PC-3 (cell line): ENCODE measurements at regions not wholly inside any gene's neighbourhood (a gene's known extent, or its start where the extent isn't known, plus 50 kb on each side); places are given as distances from the start of the nearest gene placed in this dataset.

ENCODE experiments used
- ATAC-seq: fragments of 200-7000 bp; cut with Tn5 transposase; 2 replicates; pipeline ENCODE4 v1.9.1; 2020; ENCODE audit warnings: mild to moderate bottlenecking, moderate library complexity
- BruUV-seq: library from RNA; stranded (reverse); fragments of 400-500 nt; replicated peaks from 2 replicates; lab custom pipeline; 2021; lab: Mats Ljungman, UMichigan
- CTCF ChIA-PET: fragments of 300-600 bp; sonication (Branson Sonifier 250); formaldehyde crosslinking; loops from one replicate; lab custom pipeline; 2022; ENCODE audit warnings: antibody characterized with exemption; lab: Charles Lee
- POLR2A ChIA-PET: fragments of 300-600 bp; sonication (Branson Sonifier 250); formaldehyde crosslinking; loops from one replicate; lab custom pipeline; 2022; ENCODE audit warnings: antibody characterized with exemption; ENCODE audit not compliant: unreplicated experiment; lab: Charles Lee
- DNase-seq: peaks from one replicate; pipeline ENCODE4 v3.0.0-alpha.2; 2015
- H2AFZ ChIP-seq: fragments of 300-600 bp; sonication (generic); 2 replicates; pipeline ENCODE4 v1.6.0; 2016; ENCODE audit warnings: antibody characterized with exemption, low read length
- H3F3A ChIP-seq: fragments of 300-600 bp; sonication (generic); one replicate; pipeline ENCODE4 v1.6.0; 2017; ENCODE audit warnings: antibody characterized with exemption, low read length, control low read depth, mild to moderate bottlenecking; ENCODE audit not compliant: unreplicated experiment
- H3K27ac ChIP-seq: fragments of 300-600 bp; sonication (generic); 2 replicates; pipeline ENCODE4 v1.5.1; 2016; ENCODE audit warnings: mild to moderate bottlenecking, low read length
- H3K27me3 ChIP-seq: fragments of 300-600 bp; sonication (generic); 2 replicates; pipeline ENCODE4 v1.6.1; 2016; ENCODE audit warnings: low read length, mixed read lengths
- H3K36me3 ChIP-seq: fragments of 300-600 bp; sonication (generic); 2 replicates; pipeline ENCODE4 v1.6.1; 2016; ENCODE audit warnings: low read depth, mixed run types, low read length, mixed read lengths
- H3K4me1 ChIP-seq: fragments of 300-600 bp; sonication (generic); 2 replicates; pipeline ENCODE4 v1.5.1; 2016; ENCODE audit warnings: low read length; ENCODE audit not compliant: insufficient read depth
- H3K4me2 ChIP-seq: fragments of 300-600 bp; sonication (generic); 2 replicates; pipeline ENCODE4 v1.6.0; 2016; ENCODE audit warnings: low read length
- H3K4me3 ChIP-seq: fragments of 300-600 bp; sonication (generic); 2 replicates; pipeline ENCODE4 v1.5.1; 2016; ENCODE audit warnings: mild to moderate bottlenecking, low read length, mixed read lengths
- H3K79me2 ChIP-seq: fragments of 300-600 bp; sonication (generic); 2 replicates; pipeline ENCODE4 v1.6.1; 2017; ENCODE audit warnings: low read length, mixed read lengths
- H3K9ac ChIP-seq: fragments of 300-600 bp; sonication (generic); 2 replicates; pipeline ENCODE4 v1.6.0; 2016; ENCODE audit warnings: mild to moderate bottlenecking, low read length
- H3K9me2 ChIP-seq: fragments of 300-600 bp; sonication (generic); replicated peaks from 2 replicates; pipeline ENCODE4 v1.6.1; 2016; ENCODE audit warnings: mixed run types, low read length, mixed read lengths
- H3K9me3 ChIP-seq: fragments of 300-600 bp; sonication (generic); 2 replicates; pipeline ENCODE4 v1.6.1; 2016; ENCODE audit warnings: low read length, mixed read lengths
- H4K20me1 ChIP-seq: fragments of 300-600 bp; sonication (generic); 2 replicates; pipeline ENCODE4 v1.6.1; 2016; ENCODE audit warnings: low read length, mixed read lengths
- CTCF ChIP-seq: fragments of 300-600 bp; sonication (generic); conservative IDR thresholded peaks from 2 replicates; pipeline ENCODE4 v1.5.1; 2017; ENCODE audit warnings: antibody characterized with exemption, low read depth, mild to moderate bottlenecking, low read length
- EZH2 ChIP-seq: fragments of 300-600 bp; sonication (generic); IDR thresholded peaks from one replicate; pipeline ENCODE4 v1.6.1; 2017; ENCODE audit warnings: antibody characterized with exemption, mild to moderate bottlenecking, low read length; ENCODE audit not compliant: unreplicated experiment
- EZH2phosphoT487 ChIP-seq: fragments of 300-600 bp; sonication (generic); IDR thresholded peaks from 2 replicates; pipeline ENCODE4 v1.6.1; 2018; ENCODE audit warnings: mild to moderate bottlenecking, antibody characterized with exemption, low read length, borderline replicate concordance
- intact Hi-C: fragments of 100-400 bp; cut with micrococcal nuclease; formaldehyde crosslinking; loops from 2 replicates; pipeline ENCODE4 v1.9.0; 2023

- H3K4me2 ChIP-seq: no peak overlapping the region
- no peaks in the 10 kb centered on the region for H3K36me3 ChIP-seq
- no peak overlapping the region for H2AFZ ChIP-seq
- intact Hi-C loops: no loop called here
- ChIA-PET POLR2A (no interaction called here), CTCF (interaction anchor here (0.6 kb wide), 1 partner anchor 430 kb away, joined by 3 read pairs; no protein-coding TSS in a partner anchor)
- H3K79me2 ChIP-seq: no peaks in the 10 kb centered on the region
- TF ChIP-seq EZH2phosphoT487: no peak
- TF ChIP-seq CTCF: no peak
- TF ChIP-seq EZH2: no peak
- H3K9me3 ChIP-seq: no peaks in the 10 kb centered on the region
- no TSS peak for BruUV-seq
- H3K9me2 ChIP-seq: no peaks in the 10 kb centered on the region
- H3K27me3 ChIP-seq: no peaks in the 10 kb centered on the region
- no peaks in the 10 kb centered on the region for H4K20me1 ChIP-seq
- DNase-seq (no peak), ATAC-seq (no peak)
- H3K4me3 ChIP-seq: no peak overlapping the region
- H3K4me1 ChIP-seq: no peaks in the 10 kb centered on the region
- H3K27ac ChIP-seq: no peak overlapping the region
- no peak overlapping the region for H3K9ac ChIP-seq
- H3F3A ChIP-seq: no peaks in the 10 kb centered on the region
Measured at GRCh38 chr3:137201066-137201465, 243.3 kb downstream of the IL20RB start.

GRCh38 chr3:137202941-137203340 is 245.2 kb downstream of the IL20RB start:
- Histone ChIP-seq H3K4me1 (no peaks in the 10 kb centered on the region), H3F3A (no peaks in the 10 kb centered on the region), H3K9me2 (no peaks in the 10 kb centered on the region), H2AFZ (no peak overlapping the region), H3K36me3 (no peaks in the 10 kb centered on the region), H3K4me3 (no peak overlapping the region), H3K9me3 (no peaks in the 10 kb centered on the region), H4K20me1 (no peaks in the 10 kb centered on the region), H3K79me2 (no peaks in the 10 kb centered on the region), H3K27ac (no peak overlapping the region), H3K27me3 (no peaks in the 10 kb centered on the region), H3K9ac (no peak overlapping the region), H3K4me2 (no peak overlapping the region)
- BruUV-seq: no TSS peak
- DNase-seq: no peak
- POLR2A ChIA-PET: no interaction called here
- intact Hi-C loops: no loop called here
- TF ChIP-seq EZH2phosphoT487 (no peak), EZH2 (no peak), CTCF (no peak)
- CTCF ChIA-PET: no interaction called here
- no peak for ATAC-seq

- TF ChIP-seq EZH2 (no peak), EZH2phosphoT487 (no peak), CTCF (no peak)
- CTCF ChIA-PET: no interaction called here
- no peak overlapping the region for H2AFZ ChIP-seq
- no peaks in the 10 kb centered on the region for H4K20me1 ChIP-seq
- no TSS peak for BruUV-seq
- no peaks in the 10 kb centered on the region for H3K27me3 ChIP-seq
- intact Hi-C loops: no loop called here
- no peak overlapping the region for H3K9ac ChIP-seq
- H3K4me1 ChIP-seq: no peaks in the 10 kb centered on the region
- H3K9me3 ChIP-seq: no peaks in the 10 kb centered on the region
- H3K27ac ChIP-seq: no peak overlapping the region
- no peak for DNase-seq
- H3K36me3 ChIP-seq: no peaks in the 10 kb centered on the region
- H3K4me3 ChIP-seq: no peak overlapping the region
- no peaks in the 10 kb centered on the region for H3K79me2 ChIP-seq
- H3F3A ChIP-seq: no peaks in the 10 kb centered on the region
- H3K4me2 ChIP-seq: no peak overlapping the region
- no peaks in the 10 kb centered on the region for H3K9me2 ChIP-seq
- POLR2A ChIA-PET: no interaction called here
- ATAC-seq: no peak
Measured at GRCh38 chr3:137204409-137204808, 246.6 kb downstream of the IL20RB start.
